NCI-H2171 (cell line): ENCODE measurements at regions not wholly inside any gene's neighbourhood (a gene's known extent, or its start where the extent isn't known, plus 50 kb on each side); places are given as distances from the start of the nearest gene placed in this dataset.

ENCODE experiments used
- DNase-seq: peaks from one replicate; lab custom pipeline; 2025; lab: John Stamatoyannopoulos, UW

DNA sequence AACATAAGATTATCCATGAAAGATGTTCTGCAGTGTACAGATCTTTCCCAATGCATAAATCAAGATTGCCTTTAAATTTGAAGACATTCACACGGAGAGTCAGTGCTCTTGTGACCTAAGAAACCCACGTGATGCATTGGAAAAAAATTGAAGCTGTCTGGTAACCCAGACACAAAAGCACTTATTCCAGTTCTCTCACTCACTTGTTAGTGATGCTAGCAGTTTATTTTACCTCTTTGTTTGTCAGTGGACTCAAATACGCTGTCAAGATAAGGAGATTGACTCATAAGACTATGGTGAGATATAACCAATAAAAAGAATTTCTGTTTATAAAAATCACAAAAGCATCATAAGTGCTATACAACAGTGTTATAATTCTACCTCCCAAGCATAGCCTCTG is 245.8 kb upstream of the SMIM31 start:
- DNase-seq, result no peak

DNA sequence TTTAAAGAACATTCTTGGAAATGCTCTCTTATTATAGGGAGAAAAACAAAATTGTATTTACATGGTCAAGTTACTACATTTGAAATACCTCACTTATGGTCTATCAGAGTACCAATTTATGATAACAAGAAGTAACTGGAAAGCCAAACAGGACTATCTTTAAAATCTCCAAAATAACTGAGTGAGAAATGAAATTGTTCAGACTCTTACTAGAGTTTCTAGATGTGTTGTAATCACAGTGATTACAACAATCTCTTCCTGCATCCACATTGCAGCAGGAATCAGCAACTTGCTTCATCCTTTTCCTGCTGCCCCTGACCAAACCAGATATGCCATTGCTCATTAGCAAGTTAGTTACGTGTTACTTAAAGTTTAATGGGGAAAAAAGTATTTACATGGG is 245.2 kb upstream of the SMIM31 start:
- DNase-seq, result no peak

DNA sequence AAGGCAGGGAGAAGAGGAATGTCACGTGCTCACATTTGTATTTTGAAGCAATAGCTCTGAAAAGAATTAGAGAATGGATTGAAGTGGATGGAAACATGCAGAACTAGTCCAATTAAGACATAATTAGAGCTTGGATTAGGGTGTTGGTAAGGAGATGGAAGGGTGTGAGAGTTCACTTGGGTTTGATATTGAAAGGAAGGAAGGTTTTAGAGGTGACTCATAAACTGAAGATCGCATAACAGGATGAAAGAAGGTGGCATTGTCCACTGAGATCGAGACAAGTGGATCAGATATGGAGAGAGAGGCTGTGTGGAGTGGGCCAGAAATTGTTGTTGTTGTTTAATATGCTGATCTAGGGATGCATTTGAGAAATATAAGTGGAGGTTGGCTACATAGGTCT is 244.0 kb upstream of the SMIM31 start:
- DNase-seq, result no peak

DNA sequence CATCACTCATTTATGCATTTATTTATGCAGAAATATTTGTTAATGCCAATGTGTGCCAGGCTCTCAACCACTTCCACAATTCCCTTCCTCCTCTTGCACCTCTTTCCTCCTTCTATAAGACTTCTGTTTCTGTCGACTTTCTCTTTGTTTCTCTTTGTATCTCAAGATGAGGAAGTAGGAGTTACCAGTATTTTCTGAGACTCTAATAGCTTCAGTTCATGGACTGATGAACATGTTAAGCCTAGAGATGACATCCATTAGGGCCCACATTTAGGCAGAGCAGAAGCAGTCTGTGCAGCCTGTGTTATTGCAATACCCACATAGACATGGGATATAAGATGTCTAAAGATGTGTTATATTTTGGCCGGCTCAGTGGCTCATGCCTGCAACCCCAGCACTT is 241.8 kb upstream of the SMIM31 start:
- DNase-seq, result no peak

DNA sequence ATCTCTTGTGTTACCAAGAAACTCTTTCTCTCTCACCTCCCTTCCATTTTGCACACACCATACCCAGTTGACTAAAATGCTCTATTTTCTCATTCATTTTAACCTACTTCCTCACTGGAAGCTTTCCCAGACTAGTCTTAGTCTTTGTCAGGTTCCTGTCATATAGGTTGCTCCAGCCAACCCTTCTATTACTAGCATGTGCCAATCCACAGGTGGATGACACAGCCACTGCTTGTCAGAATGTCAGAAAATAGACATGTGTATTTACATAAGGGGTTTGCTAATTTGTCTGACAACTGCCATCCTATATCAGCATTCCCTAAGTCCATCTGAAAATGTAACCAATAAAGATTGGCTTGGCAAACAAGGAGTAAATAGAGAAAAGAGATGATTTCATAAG is 239.2 kb upstream of the SMIM31 start:
- no peak for DNase-seq

DNA sequence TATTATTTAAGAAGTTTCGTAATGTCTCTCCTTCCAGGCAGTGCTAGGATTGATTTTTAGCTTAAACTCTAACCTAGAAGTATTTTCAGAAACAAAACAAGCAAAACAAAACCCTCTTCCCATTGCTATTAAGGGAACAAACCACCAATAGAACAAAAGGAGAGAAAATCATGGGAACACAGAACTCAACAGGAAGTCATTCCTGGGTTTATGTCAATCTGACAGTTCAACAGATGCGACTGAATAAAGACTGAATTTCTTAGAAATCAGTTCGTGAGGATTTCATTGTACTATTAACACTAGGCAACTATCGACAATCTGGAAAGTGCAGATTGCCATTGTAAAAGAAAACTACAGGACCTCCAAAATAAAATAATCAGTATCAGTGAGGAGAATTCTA is 229.1 kb upstream of the SMIM31 start:
- DNase-seq, result no peak

DNA sequence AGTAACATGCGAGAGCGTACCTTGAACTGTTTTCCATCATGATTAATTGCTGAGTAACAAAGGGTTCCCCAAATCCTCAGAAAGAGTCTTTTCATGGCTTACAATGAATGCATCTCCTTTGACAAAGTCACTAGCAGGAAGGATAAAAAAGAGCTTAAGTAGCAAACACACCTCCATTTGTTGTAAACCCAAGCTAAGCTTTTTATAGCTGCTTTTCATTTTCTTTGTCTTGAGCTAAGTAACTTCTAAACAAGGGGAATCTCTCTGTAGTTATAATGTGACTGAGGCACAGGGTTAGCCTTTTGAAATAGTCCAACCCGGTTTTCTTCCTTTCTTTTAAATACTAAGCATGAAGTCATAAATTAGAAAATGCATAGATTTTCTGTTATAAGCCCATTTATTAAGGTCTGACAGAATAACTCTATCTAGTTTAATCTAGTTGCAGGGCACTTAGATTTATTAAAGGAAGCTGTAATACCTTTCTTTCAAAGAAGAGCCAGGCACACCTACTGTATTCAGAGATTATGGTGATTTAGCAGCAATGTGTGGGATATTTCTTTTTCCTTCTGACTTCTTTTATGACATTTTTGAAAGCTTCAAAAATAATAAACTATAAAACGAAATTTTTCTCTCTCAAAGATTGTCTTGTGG is 226.9 kb upstream of the SMIM31 start:
- DNase-seq, result no peak

DNA sequence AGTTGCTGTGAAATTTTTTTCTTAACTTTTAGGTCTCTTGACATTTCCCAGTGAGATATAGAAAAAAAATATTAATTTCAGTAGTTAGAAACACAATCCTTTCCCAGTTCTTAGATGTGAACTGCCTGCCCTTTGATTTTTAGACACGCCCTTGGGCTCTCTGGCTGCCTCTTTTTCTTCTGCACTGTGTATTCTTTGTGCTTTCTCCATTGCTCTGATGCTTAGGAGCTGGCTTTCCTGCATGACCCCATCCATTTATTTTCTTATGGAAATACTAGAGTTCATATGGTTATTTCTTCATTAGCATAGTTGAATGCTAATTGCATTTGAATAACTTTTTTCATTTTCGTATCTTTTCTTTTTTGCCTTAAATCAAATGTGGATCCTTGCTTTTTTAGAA is 224.9 kb upstream of the SMIM31 start:
- no peak for DNase-seq

DNA sequence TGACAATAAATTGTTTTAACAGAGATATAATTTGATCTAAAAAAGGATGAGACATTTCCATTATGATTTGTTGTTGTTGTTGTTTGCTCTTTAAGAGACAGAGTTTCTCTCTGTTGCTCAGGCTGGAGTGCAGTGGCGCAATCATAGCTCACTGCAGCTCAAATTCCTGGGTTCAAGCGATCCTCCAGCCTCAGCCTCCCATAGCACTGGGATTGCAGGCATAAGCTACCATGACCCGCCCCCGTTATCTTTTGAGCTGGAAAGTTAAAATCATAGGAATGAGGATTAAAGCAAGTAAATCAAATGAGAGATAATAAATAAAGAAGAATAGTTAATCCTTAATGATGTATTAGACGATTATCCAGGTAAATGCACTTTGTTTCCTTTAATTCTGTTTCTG is 224.4 kb upstream of the SMIM31 start:
- DNase-seq, result no peak

DNA sequence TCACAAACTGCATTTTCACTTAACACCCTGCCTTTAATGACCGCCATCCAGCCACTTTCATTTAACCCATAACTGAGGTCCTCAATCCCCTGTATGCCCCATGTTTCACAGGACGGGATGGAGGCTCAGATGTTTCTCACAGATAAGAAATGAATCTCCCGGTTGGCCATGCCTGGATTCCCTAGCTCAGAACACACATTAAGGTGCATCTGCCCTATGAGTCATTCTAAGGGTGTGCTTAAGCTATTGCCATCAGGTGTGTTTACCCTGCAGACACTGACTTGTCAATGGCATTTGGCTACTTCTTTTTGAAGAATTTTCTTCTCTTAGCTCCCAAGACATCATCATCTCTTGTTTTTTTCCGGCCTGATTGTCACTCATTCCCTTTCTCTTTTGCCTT is 222.6 kb upstream of the SMIM31 start:
- no peak for DNase-seq

DNA sequence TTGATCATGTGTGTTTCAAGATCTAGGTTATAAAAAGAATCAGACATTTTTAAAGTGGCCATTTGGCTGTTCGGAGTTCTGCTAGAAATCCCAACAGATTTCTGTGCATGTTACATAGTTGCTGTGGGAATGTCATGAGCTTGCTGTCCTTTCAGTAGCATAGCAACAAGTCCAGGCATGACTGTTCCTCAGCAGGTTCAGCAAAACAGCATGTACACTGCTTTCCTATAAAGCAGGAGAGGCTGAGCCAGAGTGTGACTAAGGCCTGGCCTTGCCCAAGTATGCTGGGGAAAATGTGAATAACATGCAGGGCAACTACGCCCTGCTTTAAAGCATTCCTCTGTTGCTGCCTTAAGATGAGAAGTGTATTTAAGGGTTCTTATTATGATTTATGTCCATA is 217.1 kb upstream of the SMIM31 start:
- DNase-seq, result no peak

DNA sequence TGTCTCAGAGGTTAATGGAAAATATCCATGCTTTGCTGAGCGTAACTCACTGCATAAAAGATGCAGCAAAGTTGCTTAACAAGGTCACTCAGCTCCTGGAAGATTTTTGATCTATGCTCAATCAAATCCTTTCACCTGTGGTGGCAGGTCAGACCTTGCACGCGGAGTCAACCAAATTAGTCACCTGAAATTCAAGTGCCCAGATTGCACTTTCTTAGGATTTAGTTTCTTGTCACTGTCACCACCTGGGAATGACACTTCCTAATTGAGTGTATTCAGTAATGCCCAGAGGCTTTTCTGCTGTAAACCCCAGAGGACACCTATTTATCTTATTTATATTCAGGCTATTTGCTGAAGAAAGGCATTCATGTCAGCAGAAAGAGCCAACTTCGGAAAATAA is 215.8 kb upstream of the SMIM31 start:
- DNase-seq, result no peak

DNA sequence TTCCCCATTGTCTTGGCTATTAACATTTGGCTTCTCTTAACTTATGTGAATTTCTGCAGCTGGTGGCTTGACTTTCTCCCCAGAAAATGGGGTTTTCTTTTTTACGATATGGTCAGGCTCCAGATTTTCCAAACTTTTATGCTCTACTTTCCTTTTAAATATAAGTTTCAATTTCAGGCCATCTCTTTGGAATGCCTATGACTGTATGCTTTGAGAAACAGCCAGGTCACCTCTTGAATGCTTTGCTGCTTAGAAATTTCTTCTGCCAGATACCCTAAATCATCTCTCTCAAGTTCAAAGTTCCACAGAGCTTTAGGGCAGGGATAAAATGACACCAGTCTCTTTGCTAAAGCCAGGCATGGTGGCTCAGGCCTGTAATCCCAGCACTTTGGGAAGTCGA is 212.9 kb upstream of the SMIM31 start:
- no peak for DNase-seq

DNA sequence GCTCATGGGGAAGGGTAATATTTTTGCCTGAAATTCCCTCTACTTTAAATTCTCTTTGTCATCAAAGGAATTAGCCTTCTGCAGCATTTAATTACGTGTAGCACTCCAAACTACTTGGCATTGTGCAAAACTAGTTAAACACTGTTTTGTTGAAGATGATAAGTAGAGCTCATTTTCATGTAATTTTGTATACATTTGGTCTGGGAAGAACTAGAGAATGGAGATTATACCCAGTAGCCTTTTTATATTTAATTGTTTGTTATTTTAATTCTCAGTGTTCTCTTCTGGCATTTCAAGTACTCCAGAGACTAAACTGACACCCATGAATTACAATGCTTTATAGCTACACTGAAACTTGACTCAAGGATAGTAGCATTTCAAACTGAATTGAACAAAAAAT is 211.5 kb upstream of the SMIM31 start:
- DNase-seq, result no peak

DNA sequence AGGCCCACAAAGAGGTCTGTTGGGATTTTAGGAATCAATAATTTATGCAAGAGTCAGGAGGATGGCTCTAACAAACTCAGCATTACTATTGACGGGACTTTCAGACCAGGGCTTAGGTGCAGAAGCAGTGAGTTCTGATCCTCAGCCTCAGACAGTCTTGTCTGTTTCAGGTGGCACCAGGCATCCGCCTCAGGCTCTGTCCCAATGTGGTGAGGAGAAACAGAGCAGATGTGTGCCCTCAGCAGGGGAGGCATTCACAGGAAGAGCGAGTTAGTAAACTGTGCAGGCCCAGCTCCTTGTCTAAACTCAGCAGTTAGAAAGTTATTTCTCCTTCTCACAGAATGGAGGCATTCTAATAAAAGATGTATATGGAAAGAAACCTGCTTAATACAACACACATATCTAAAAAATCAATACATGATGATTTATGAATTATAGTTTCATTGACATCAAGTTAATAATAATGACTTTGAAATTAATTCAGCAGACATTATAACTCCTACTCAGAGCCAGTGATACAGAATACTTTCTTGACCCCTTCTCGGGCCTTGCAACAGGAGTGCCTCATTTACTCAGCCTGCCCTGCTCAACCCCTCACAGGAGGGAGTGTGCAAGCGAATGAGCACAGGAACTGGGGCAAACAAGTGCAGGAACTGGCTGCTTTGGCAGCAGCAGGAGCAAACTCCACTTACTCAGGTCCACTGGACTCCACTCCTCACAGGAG is 202.8 kb upstream of the SMIM31 start:
- no peak for DNase-seq

DNA sequence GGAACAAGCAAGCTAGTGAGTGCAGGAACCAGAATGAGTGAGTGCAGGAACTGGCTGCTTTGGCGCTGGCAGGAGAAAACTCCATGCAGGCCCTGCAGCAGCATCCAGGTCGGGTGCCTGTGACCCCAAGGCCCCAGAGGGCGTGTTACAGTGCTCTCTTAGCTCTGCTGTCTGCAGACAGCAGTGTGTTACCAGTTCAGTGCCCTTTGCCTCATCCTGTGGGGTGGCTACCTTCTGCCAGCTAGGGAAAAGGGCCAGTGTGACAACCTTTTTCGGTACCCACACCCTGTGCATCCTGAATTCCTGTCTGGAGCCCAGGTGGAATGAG is 202.3 kb upstream of the SMIM31 start:
- no peak for DNase-seq

DNA sequence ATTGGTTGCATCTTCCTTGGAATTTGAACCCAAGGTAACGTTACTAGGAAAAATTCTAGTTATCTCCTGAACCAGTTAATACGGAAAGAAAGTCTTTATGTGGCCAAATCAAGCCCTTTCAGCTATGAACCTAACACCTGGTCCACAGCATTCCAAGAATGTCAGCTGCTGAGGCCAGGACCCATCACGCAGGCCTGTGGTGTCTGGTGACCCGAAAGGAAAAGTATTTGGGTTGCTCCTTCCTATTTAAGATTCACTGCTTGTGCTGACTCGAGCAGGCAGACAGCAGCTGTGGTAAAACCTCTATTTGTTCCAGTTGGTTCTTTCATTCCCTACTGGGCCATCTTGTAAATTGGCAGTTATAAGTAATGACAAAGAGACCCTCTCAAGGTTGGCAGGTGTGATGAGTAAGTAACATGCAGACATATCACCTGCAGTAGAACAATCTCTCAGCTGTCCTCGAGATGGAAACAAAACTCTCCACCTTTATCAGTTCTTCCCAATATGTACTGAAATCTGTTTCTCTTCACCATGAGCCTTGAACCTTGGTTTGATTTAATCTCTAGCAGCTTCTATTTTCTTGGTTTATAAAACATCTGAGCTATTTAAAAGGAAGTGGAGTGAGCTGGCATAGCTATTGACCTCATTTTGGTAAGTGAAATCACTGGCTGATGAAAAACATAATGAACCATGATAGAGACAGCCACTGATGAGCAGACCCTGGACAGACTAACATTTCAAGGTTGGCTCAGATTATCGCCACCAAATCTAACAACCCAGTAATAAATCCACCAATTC is 182.1 kb upstream of the SMIM31 start:
- DNase-seq, result no peak

DNA sequence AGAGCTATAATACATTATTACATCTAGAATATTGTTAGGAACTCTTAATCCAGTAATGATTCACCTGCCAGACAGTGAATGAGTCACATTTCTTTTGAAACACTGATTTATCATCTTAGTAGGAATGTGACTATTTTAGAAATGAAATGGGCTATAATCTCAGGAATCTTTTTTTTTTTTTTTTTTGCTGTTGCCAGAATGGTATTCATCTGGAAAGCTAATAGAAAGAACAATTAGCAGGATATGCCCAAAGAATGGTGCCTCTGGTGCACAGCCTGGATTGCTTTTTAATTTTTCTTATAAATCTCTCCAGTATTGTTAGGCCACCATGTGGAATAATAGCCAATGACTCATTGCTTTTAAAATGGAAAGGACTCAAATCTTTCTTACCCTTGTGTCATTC is 181.1 kb upstream of the SMIM31 start:
- no peak for DNase-seq

DNA sequence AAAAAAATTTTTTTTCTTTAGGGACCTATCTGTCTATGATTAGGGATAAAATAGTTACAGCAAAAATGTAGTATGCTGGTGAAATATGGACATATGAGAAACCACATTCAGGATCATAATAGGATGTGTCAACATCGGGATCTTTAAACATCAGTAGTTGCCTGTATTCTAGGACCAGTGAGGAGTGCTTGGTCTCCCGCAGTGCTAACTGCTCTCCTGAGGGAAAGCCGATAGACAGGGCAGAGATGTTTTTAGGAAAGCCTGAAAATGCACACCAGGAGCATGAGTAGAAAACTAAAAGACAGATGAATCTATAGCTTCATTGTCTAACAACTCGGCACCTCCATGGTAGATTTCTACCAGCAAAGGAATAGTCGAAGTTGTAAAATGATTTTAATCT is 178.1 kb upstream of the SMIM31 start:
- no peak for DNase-seq

DNA sequence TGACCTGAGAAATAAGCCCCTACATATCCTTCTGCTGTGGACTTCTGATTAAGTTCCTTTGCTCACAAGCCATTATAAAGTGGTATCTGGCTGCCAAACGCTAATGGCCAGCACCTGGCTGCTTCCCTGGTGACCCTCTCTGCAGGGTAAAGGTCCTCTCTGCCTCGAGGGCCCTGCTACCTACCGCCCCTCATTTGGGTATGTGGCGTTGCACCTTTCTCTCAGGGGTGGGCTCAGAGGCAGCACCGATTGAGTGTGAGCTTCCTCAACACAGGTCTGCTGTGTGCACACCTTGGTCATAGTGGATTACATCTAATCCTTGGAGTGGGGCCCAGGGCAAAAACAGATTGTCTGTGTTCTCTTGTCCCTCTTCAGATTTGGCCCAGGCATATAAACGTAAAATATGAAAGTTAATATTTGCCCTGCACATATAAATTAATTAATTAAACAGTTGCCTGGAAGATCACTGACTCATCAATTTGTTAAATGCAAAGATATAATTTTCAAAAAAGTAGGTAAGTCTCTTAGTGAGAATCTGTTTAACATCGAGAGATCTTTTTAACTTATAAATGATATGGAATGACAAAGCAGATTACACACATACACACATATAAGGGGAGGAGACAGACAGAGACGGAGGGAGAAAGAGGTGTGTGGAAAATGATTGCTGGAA is 174.5 kb upstream of the SMIM31 start:
- DNase-seq, result no peak

DNA sequence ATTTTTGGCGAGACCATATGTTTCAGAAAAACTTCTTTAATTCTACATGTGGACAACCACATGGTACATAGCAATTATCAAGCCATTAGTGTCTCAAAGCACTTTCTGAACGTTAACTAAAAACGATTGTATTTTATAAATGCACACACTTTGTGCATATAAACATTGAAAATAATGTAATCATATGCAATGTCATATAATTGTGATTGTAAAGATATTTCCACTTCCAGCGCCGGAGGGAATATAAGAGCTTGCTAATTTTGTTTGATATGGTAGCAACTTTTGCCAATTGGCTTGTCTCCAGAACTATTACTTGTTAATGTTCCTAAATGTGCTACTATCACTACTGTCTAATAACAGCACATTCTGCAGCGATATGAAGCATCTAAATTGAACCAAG is 162.3 kb upstream of the SMIM31 start:
- DNase-seq, result no peak

DNA sequence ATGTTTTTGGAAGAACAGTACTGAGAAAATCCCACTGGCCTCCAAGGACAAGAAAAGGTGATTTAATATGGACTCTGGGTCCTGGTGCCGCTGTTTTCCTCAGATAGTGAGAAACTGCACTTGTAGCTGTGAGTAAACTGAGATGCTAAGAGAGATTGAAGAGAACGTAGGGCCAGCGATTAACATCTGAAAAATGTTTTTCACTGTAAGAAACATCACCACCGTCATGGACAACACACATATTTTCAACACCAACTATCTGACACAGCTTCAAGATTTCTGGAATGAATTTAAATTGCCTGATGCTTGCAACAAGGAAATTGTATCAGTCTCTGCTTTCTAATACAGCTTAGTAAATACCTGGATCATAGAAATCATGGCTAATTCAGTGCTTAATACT is 158.2 kb upstream of the SMIM31 start:
- DNase-seq, result no peak

DNA sequence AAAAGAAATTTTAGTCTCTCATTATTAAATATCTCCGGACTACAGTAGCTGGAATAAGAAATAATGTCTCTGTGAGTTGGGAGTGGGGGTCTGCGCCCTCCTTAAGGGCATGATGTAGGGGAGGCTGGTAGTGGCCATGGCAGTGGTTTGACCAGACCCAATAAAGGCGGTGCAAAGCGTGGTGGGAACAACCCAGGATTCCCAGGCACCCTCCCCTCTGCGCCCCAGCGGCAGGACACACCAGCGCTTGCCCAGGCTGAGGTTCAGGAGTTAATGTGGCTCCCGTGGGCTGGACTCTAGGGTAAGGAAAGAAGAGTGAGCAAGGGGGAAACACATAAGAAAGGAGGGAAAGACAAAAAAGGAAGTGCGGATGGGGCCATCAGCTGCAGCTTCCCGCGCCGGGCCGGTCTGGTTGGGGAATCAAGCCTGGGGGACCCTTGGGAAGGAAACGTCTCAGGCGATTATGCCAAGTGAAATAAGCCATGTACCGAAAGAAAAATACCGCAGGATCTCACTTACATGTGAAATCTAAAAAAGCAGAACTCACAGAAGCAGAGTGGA is 157.5 kb upstream of the SMIM31 start:
- no peak for DNase-seq
